Cardiac fibroblast (primary cell): ENCODE measurements at regions not wholly inside any gene's neighbourhood (a gene's known extent, or its start where the extent isn't known, plus 50 kb on each side); places are given as distances from the start of the nearest gene placed in this dataset.
"Not testable (repeated sequence)": the region's sequence is repeated elsewhere in the genome, so short reads cannot be mapped to it uniquely, and the experiment has no call there.

ENCODE experiments used
- DNase-seq, 2 donors: peaks; one replicate each; pipeline versions ENCODE4 v3.0.0 to v3.0.0-alpha.2; 2010; ENCODE audit warnings: low read depth in 2 of 2
- H3K4me3 ChIP-seq, 2 donors: replicated peaks in 1 of 2; 1 replicate in 1 of 2; 2 replicates in 1 of 2; pipeline ENCODE4 v1.5.1; 2011; ENCODE audit warnings: low read depth in 2 of 2, low read length in 2 of 2, mild to moderate bottlenecking in 2 of 2, moderate library complexity in 1 of 2
- CTCF ChIP-seq: IDR thresholded peaks from one replicate; pipeline ENCODE4 v1.5.1; 2011; ENCODE audit warnings: low read depth, mild to moderate bottlenecking, low read length, inconsistent platforms

- no peak for DNase-seq
- TF ChIP-seq CTCF = no peak
- H3K4me3 ChIP-seq = no peak overlapping the region
Observed at GRCh38 chr7:90061077-90061476, 93.2 kb upstream of the STEAP1 start.

- no peak for DNase-seq
- H3K4me3 ChIP-seq = no peak overlapping the region
- no peak for TF ChIP-seq CTCF
Observed at GRCh38 chr7:90064370-90064769, 89.9 kb upstream of the STEAP1 start.

- TF ChIP-seq CTCF = no peak
- no peak for DNase-seq
- no peak overlapping the region for H3K4me3 ChIP-seq
Observed at GRCh38 chr7:90067171-90067570, 87.1 kb upstream of the STEAP1 start.

GRCh38 chr7:90070238-90070637, 84.0 kb upstream of the STEAP1 start:
- not testable (repeated sequence) for DNase-seq, H3K4me3 ChIP-seq

GRCh38 chr7:90078921-90079320, 75.3 kb upstream of the STEAP1 start:
- TF ChIP-seq CTCF = no peak
- H3K4me3 ChIP-seq = no peak overlapping the region
- no peak for DNase-seq

GRCh38 chr7:90081621-90082020, 72.6 kb upstream of the STEAP1 start:
- no peak for DNase-seq

GRCh38 chr7:90092506-90092905, 61.8 kb upstream of the STEAP1 start:
- DNase-seq = no peak
- TF ChIP-seq CTCF = no peak
- H3K4me3 ChIP-seq = no peak overlapping the region

More at GRCh38 chr7:90081621-90082020, 72.6 kb upstream of the STEAP1 start:
- H3K4me3 ChIP-seq = no peak overlapping the region
- no peak for TF ChIP-seq CTCF
